HG03558 (cell line): ENCODE measurements at regions not wholly inside any gene's neighbourhood (a gene's known extent, or its start where the extent isn't known, plus 50 kb on each side); places are given as distances from the start of the nearest gene placed in this dataset.

Experiments
- ATAC-seq: cut with Tn5 transposase; IDR thresholded peaks from one replicate; pipeline ENCODE4 v1.9.1; 2021; ENCODE audit warnings: moderate number of reproducible peaks; ENCODE audit not compliant: unreplicated experiment; ENCODE audit errors: extremely low read depth

DNA sequence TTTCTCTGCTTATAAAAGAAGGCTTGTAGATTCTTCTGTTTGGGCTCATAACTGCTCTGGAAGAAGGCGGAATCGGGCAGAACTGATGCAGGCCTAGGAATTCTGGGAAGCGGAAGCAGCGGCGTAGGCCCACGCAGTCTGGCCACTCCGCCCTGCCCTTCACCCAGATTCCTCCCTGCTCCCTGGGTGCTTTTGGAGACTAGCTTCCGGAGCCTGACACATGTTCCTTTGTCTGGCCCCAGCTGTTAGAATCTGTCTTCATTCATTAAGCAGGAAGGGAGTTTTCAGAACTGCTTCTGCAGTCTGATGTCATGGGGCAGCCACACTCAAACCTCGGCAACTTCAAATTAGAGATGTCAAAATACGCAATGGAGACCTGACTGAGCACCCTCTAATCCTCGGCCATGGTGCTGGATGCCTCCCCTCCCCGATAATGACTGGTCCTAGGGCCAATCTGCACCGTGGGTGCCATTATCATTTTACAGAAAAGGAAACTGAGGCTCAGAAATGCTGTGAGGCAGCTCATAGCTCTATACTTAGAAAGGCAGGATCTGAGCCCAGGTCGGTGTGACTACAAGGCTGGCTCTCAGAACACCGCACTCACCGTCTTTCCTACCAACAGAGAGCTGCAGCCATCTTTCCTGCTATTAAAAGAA is 275.7 kb downstream of the MYCN start:
- ATAC-seq = no peak

DNA sequence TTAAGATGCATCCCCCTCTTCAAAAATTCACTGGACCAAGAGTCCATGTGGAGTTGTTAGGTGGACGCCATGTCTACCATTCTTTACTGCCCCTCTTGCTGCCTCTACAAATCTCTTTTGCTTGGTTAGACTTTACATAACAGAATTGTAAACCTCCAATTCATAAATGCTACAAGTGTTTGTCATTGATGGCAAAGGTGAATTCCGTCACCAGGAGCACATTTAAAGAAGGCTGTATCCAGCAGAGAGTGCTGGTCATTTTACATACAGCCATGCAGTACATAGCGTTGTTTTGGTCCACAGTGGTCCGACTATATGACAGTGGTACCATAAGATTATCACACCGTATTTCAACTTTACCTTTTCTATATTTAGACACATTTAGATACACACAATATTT is 274.5 kb downstream of the MYCN start:
- ATAC-seq = no peak

DNA sequence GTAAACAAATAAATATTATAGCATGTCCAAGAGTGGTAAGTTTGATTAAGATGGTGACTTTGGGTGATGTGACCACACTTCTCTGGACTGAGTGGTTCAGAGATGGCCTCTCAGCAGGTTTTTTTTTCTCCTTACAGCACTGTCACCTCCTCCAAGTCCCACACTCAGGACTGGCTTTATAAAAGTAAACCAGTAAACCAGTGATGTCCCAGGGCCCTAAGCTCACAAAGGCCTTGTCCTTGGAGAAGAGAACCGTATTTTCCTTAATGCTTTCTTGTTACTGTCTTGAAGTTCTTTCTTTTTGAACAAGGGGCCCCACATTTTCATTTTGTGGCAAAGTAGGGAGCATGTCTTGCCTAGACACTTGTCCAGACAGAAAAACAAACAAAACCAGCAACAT is 274.0 kb downstream of the MYCN start:
- ATAC-seq = no peak

DNA sequence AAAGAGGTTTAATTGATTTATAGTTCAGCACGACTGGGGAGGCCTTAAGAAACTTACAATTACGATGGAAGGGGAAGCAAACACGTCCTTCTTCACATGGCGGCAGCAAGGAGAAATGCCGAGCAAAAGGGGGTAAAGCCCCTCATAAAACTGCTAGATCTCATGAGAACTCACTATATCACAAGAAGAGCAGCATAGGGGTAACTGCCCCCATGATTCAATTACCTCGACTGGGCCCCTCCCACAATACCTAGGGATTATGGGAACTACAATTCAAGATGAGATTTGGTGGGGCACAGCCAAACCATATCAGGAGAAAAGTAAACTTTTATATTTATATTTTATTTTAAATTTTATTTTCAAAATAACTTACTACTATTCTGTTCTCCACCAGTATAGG is 272.0 kb downstream of the MYCN start:
- ATAC-seq = no peak

DNA sequence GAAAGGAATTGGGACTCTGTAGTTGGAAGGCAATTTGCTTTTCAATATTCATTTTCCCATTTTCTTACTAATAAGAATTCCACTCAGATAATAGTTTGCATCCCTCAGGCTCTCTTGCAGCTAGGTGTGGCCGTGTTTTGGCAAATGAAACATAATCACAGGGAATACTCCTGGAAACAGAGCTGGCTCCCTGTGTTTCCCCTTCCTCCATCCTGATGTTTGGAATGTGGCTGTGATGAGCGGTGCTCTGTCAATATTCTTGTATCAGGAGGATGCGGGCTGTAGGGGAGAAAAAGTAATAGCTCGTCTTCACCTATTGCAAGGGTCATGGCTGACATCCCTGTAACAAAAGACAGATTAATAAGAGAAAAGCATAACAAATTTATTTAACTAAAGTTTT is 271.0 kb downstream of the MYCN start:
- no peak for ATAC-seq

DNA sequence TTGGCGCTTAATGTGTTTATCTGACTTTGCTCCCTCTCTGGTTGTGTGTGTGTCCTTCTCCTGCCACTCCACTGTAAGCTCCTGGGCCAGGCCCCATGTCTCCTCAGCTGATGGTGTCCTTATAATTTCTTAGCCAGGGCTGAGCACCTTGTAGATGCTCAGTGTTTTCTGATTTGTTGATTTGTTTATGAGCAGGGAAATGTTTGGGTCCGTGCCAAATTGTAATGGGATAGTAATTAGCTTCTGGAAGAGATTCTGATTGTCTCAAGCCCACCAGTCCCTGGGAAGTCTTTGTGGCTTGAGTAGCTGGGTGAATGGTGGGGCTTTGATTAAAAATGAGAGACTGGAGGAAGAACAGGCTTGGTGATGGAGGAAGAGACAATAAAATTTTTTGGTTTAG is 270.5 kb downstream of the MYCN start:
- no peak for ATAC-seq

DNA sequence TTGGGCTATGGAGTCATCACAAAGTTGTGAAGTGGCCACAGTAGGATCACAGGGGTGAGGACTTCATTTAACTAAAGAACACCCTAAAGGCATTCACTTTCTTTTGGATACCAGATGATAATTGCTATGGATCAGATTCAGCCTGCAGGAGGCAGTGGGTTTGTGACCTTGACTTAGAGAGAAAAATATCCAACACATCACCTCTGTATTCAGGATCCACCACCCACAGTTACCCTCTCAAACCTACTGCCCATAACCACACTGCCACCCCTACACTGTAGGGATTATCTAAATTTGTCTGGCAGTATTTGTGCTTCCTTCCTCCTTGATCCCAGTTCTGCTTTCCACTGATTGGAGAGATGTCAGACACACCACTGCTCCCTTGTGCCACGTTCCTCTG is 269.4 kb downstream of the MYCN start:
- no peak for ATAC-seq

DNA sequence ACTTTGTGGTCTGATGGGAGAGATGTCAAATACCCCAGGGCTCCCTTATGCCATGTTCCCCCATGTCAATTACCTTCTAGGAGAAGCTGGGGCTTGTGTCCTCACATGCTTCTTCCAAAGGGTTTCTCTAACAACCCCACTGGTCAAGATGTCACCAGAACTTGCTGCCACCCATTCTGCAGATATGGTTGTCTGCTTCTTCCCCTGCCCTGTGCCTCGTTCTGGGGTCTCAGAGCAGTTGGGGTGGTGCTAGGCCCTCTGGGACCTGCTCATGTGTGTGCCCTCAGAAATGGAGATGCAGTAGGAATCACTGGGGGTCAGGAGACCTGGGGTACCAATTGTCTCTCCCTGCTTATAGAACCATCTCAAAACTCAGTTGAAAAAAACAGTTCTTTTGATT is 268.6 kb downstream of the MYCN start:
- no peak for ATAC-seq

DNA sequence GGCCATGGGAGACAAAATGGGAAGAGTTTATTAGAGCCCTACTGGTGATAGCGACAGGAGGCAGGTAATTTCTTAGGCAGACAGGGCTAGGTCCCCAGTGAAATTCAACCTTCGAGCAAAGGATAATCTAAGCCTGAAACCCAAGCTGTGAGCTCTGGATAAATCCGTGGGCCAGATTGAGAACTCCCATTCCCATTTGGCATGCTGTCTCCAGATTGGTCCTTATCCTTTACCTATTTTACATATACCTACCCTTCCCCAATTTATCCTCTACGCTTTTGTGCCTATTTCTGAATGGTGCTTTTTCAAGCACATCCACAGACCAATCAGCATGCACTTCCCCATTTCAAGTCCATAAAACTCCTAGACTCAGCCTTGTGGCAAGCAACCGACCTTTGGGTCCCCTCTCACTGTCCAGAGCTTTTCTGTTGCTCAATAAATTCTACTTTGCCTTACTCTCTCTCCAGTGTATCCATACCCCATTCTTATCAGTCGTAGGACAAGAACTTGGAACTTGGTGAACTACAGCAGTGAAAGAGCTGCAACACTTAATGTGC is 268.0 kb downstream of the MYCN start:
- ATAC-seq = no peak

DNA sequence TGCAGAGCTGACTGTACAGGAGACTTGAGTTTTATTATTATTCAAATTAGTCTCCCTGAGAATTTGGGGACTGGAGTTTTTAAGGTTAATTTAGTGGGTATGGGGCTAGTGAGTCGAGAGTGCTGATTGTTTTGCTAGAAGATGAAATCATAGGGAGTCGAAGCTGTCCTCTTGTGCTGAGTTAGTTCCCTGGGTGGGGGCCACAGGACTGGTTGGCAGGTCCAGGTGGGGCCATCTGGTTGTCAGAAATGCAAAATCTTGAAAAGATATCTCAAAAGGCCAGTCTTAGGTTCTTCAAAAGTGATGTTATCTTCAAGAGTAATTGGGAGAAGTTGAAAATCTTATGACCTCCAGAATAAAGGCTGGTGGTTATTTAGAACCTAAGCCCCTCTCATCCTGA is 267.3 kb downstream of the MYCN start:
- ATAC-seq = no peak

DNA sequence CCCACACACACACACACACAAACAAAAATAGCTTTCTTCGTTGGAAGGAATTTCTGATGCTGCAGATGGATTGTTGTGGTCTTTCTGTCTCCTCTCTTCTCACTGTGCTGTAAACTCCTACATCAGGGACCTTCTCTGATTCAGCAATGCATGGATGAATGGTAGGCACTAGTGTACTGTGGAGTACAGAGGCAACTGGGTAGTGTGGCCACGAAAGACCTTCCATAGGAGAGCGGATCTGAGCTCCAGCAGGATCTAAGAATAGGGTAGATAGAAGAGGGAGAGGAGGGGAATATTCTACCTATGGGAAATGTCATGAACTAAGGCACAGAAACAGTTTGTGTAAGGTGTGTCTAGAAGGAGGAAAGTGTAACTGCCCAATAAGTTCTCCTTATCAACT is 266.8 kb downstream of the MYCN start:
- ATAC-seq = no peak

DNA sequence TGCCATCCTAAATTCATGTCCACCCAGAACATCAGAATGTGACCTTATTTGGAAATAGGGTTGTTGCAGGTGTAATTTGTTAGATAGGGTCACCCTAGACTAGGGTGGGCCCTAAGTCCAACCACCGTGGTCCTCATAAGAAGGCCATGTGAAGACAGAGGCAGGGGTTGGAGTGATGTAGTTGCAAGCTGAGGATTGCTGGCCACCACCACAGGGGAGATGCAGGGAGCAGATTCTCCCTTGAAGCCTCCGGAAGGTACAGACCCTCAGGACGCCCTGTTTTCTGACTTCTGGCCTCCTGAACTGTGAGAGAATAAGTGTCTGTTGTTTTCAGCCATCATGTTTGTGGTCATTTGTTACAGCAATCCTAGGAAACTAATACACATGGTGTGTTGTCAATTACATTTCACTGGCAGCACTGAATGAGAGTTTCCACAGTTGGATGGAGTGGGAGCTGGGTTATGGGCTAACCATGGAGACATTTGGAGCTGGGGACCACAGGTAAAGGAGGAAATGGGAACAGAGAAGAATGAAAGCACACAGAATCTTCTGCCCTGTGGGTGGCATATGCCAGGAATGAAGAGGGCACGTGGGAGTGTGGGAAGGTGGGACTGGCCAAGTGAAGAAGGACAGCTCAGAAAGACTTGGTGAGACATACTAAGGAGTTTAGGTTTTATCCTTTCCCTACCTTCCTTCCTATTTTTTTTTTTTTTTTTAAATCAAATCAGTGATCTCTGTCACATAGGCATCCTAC is 266.0 kb downstream of the MYCN start:
- no peak for ATAC-seq

DNA sequence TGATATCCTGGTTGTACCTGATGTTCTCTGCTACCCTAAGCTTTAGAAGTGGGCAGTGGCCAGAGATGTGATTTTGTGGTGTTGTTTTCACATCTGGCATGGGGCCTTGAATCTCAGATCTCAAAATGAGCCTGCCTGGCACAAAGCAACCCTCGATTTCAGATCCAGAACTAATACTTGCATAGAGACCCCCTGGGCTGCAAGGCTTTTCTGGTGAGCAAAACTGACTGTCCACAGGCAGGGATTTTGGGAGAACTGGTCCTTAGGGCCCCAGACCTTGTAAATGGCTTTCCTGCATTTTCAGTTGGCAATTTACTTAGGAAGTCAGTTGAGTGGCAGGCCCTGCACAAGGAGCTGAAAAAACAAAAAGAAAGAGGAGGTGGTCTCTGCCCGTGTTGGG is 265.3 kb downstream of the MYCN start:
- ATAC-seq = no peak

DNA sequence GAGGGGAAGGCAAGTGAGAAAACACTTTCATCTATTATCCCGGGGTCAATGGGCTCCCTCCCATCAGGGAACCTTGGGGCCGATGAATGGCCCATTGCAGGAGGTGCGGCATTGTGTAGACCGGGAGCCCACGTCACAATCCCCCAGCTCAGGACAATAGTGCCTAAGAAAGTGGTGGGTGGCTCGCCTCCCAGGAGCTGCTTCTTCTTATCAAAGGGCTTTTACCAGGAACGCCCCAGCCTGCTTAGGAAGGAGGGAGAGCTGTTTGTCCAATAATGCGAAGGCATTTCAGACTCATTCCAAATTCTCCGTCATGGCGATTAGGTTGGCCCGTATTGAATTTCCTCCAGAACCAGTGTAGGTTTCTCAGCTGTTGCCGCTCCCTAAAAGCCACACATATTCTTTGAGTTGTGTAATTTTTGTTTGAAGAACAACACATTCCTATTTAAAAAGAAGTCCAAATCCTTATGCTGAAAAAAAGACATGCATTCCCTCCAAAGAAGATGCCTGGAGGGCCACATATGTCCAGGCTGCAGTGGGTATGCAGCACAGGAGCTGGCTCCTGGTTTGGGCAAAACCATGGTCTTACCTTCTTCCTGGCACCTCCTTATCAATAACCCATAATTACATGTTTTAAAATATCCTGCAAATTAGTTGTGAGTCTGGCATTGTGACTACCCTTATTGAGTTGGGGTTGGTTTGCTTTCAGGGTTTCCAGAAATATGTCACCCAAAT is 264.7 kb downstream of the MYCN start:
- ATAC-seq = no peak

DNA sequence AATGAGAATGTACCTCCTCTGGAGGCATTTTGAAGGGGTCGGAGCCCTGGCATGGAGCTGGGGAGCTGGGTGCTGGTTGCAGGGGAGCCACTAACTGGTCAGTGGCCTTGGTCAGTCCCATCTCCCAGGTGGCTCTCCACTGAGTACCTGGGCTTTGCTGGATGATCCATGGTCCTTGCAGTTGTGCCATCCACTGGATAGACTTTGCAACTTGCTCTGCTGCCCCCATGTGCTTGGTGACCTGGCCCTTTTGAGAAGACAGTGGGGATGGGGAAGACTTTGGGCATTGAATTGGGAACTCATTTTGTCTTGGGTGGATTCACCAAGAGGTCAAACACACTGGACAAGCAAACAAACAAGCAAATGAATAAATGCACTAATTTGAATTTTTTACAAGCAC is 263.9 kb downstream of the MYCN start:
- no peak for ATAC-seq

DNA sequence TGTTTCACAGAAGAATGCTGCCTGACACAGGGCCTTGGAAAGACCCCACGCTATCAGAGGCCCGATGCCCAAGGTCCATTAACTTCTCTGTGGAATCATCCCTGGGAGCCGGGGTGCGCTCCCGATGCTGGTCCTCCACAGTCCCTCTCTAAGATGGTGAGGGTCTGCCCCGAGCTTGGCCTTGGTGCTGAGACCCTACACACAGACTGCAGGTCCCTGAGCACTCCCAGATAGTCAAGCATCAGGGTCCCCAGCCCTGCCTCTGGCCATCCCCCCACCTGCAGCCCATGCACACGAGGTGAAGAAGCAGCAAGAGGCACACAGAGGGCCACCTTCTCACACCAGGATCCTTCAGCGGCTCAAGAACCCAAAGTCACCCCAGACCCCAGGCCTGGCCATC is 263.3 kb downstream of the MYCN start:
- ATAC-seq = no peak

DNA sequence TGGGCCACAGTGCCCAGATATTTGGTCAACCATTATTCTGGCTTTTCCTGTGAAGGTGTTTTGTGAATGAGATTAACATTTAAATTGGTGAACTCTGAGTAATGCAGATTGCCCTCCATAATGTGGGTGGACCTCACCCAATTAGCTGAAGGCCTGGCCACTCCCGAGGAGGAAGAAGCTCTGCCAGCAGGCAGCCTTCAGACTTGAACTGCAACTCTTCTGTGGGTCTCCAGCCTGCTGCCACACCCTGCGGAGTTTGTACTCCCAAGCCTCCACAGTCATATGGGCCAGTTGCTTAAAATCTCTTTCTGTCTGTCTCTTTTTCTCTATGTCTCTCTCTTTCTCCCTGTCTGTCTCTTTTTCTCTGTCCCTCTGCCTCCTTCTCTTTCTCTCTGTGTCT is 262.7 kb downstream of the MYCN start:
- ATAC-seq = no peak

DNA sequence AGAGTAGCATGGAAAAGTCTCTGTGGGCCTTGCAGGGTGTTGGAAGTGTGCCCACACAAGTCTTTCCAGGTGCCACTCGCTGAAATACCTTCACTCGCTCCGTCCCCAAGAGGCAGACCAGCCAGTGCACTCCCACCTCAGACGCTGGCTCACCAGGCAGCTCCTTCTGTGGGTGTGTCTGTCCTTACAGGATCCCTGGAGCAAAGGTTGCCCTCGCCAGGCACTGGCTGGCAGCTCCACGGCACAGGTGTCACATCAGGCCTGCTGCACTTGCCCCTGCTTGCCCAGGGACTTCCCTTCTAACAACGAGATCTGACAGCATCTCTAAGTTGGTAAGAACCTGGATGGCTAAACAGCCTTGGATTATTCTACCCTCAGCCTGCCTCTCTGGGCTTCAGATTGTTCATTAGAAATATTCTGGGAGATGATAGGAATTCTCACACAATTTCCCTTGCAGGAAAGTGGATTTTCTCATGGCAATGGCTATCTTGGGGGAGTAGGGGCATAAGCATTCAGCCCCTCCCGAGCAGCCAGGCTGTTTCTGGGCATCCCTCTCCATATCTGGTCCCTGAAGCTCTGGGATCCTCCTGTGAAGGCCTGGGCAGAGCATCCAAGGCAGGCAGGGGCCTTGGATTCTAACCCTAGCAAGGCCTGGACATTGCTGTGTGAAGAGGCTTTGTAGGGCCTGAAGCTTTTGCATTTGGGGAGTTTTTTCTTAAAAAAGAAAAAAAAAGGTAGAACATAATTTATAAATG is 262.1 kb downstream of the MYCN start:
- no peak for ATAC-seq

DNA sequence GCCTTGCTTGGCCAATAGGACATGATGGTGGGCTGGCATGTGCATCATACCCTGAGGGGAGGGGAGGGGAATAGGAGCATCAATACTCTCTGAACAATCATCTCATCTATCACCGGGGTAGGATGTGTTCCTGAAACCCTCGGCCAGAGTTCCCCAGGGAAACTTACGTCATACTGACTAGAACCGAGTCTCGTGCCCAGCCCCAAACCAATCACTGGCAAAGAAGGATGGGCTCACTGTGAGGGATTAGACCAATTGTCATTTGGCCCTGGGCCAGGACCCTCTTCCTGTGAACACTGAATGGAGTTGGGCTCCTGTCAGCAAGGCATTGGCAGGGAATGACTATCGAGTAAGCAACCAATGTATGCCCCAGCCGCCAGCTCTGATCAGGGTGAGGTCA is 261.5 kb downstream of the MYCN start:
- ATAC-seq = no peak

DNA sequence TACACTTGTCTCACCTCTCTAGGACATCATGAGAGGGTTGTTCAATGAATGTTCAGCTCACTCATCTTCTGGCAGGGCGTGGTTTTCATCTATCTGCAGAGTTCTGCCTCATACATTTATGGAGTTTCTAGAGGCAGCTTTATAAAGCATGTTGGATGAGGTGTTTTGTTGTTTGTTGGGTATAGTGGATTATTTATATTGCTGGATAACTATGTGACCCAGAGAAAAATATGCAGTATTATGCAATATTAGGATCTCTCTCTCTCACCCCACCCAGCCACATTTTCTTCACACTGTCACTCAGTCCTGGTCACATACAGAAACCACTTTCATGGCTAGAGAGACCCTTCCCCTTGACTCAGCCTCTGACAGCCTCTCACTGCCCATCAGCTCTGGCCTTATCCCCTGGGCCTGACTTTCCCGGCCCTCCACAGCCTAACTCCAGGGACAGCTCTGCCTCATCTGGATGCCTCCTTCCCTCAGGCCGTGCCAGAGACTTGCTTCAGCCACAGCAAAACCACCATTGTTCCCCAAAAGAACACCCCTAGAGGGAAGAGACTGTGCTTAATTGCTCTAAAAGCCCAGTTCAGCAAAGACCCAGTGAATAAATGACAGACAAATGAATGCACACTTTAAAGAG is 260.3 kb downstream of the MYCN start:
- no peak for ATAC-seq
